Mesothelial cell of epicardium (in vitro differentiated cells): ENCODE measurements at regions not wholly inside any gene's neighbourhood (a gene's known extent, or its start where the extent isn't known, plus 50 kb on each side); places are given as distances from the start of the nearest gene placed in this dataset.

Experiments
- DNase-seq, 2 experiments: peaks; one replicate each; pipeline ENCODE4 v3.0.0; 2021; ENCODE audit warnings: low spot score in 2 of 2; ENCODE audit not compliant: unreplicated experiment in 2 of 2
- H3K27ac Mint-ChIP-seq: 2 replicates; pipeline ENCODE4 v1.8.0; 2021; ENCODE audit warnings: mixed read lengths
- H3K27me3 Mint-ChIP-seq: 2 replicates; pipeline ENCODE4 v1.8.0; 2021; ENCODE audit warnings: low read depth, mixed read lengths
- H3K36me3 Mint-ChIP-seq: 2 replicates; pipeline ENCODE4 v1.8.0; 2021; ENCODE audit warnings: mixed read lengths
- H3K4me1 Mint-ChIP-seq: 2 replicates; pipeline ENCODE4 v1.8.0; 2021; ENCODE audit warnings: mixed read lengths
- H3K4me3 Mint-ChIP-seq: 2 replicates; pipeline ENCODE4 v1.8.0; 2021; ENCODE audit warnings: mild to moderate bottlenecking, moderate library complexity, mixed read lengths
- H3K9me3 Mint-ChIP-seq: 2 replicates; pipeline ENCODE4 v1.8.0; 2021; ENCODE audit warnings: mixed read lengths
- TF ChIP-seq, protein P1 (sequence below): fragments of 200-600 bp; sonication (generic); IDR thresholded peaks from one replicate; pipeline ENCODE4 v1.5.0; 2021; ENCODE audit warnings: antibody characterized with exemption; ENCODE audit not compliant: unreplicated experiment

DNA sequence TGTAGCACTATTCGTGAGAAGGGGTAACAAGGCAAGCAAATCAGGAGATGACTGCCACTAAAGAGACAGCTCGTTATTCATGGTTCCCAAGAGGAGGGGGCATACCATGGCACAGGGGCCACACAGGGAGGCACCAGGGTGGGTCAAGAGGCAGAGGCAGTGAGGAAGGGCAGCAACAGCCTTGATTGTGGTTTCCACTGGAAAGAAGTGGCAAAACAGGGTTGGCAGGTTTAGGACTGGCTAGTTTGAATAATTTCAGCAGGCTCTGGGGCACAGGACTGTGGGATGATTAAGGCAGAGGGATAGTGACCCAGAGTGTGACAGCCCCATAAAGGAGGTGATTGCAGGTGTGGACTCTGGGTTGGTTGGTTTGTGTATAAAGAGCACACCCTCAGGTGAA lies 188.9 kb downstream of the CBLN1 start:
- Mint-ChIP-seq H3K4me1 (no peaks in the 10 kb centered on the region), H3K9me3 (no peaks in the 10 kb centered on the region), H3K4me3 (no peak overlapping the region), H3K27ac (no peak overlapping the region), H3K36me3 (no peaks in the 10 kb centered on the region), H3K27me3 (peaks cover 25% of the 10 kb centered on the region)
- TF ChIP-seq, protein P1, sequence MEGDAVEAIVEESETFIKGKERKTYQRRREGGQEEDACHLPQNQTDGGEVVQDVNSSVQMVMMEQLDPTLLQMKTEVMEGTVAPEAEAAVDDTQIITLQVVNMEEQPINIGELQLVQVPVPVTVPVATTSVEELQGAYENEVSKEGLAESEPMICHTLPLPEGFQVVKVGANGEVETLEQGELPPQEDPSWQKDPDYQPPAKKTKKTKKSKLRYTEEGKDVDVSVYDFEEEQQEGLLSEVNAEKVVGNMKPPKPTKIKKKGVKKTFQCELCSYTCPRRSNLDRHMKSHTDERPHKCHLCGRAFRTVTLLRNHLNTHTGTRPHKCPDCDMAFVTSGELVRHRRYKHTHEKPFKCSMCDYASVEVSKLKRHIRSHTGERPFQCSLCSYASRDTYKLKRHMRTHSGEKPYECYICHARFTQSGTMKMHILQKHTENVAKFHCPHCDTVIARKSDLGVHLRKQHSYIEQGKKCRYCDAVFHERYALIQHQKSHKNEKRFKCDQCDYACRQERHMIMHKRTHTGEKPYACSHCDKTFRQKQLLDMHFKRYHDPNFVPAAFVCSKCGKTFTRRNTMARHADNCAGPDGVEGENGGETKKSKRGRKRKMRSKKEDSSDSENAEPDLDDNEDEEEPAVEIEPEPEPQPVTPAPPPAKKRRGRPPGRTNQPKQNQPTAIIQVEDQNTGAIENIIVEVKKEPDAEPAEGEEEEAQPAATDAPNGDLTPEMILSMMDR = no peak
- no peak for DNase-seq

DNA sequence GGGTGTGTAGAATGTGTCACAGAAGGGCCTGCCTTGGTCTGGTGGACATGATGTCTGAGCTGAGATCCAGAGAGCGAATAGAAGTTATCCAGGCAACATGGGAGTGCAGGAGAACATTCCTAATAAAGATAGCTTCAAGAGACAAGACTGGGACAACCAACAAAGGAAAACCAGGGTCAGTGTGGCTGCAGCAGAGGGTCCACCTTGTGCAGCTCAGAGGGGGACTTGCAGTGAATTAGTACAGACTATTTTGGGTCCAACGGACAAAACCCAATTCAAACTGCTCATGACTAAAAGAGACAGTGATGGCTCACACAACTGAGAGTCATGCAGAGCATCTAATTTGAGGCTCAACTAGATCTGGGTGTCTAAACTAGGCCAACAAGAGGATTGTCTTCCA lies 192.1 kb downstream of the CBLN1 start:
- H3K27me3 Mint-ChIP-seq = peaks cover 5% of the 10 kb centered on the region
- no peak overlapping the region for H3K4me3 Mint-ChIP-seq
- H3K4me1 Mint-ChIP-seq = no peaks in the 10 kb centered on the region
- no peak overlapping the region for H3K27ac Mint-ChIP-seq
- DNase-seq = no peak
- H3K9me3 Mint-ChIP-seq = peaks cover 13% of the 10 kb centered on the region
- H3K36me3 Mint-ChIP-seq = no peaks in the 10 kb centered on the region
- TF ChIP-seq, protein P1 = no peak

- DNase-seq = no peak
- no peak overlapping the region for H3K27ac Mint-ChIP-seq
- no peaks in the 10 kb centered on the region for H3K4me1 Mint-ChIP-seq
- H3K4me3 Mint-ChIP-seq = no peak overlapping the region
- peaks cover 5% of the 10 kb centered on the region for H3K27me3 Mint-ChIP-seq
- H3K9me3 Mint-ChIP-seq = peaks cover 18% of the 10 kb centered on the region
- TF ChIP-seq, protein P1 = no peak
- no peaks in the 10 kb centered on the region for H3K36me3 Mint-ChIP-seq
Measured at GRCh38 chr16:49089039-49089438, 192.6 kb downstream of the CBLN1 start.

DNA sequence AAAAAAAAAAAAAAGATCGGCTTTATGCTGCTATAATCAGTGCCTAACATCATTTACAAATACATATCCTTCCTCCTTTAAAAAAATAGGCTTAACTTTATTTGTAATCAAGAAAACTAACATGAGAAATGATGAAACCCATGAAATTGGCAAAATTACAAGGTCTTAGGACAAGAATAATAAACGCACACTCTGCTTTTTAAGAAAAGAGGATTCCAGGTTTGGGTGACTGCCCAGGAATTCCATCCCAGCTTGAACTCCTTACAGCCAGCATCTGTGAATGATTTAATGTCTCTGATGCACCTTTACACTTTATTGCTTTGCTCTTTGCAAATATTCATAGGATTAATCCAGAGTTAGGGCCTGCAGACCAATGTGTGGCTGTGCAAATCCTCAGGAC lies 196.0 kb downstream of the CBLN1 start:
- H3K4me1 Mint-ChIP-seq = no peaks in the 10 kb centered on the region

GRCh38 chr16:49084628-49085390 lies 196.8 kb downstream of the CBLN1 start:
- H3K27ac Mint-ChIP-seq = no peak overlapping the region
- H3K9me3 Mint-ChIP-seq = peaks cover 18% of the 10 kb centered on the region
- TF ChIP-seq, protein P1 = no peak
- H3K36me3 Mint-ChIP-seq = no peaks in the 10 kb centered on the region
- no peak overlapping the region for H3K4me3 Mint-ChIP-seq
- H3K27me3 Mint-ChIP-seq = no peaks in the 10 kb centered on the region
- no peaks in the 10 kb centered on the region for H3K4me1 Mint-ChIP-seq
- no peak for DNase-seq

More for the DNA sequence above, 196.0 kb downstream of the CBLN1 start:
- TF ChIP-seq, protein P1 = no peak
- H3K9me3 Mint-ChIP-seq = peaks cover 18% of the 10 kb centered on the region
- DNase-seq = no peak
- H3K36me3 Mint-ChIP-seq = no peaks in the 10 kb centered on the region
- no peak overlapping the region for H3K27ac Mint-ChIP-seq
- H3K27me3 Mint-ChIP-seq = no peaks in the 10 kb centered on the region
- H3K4me3 Mint-ChIP-seq = no peak overlapping the region
